ENCODE measurements at regions not wholly inside any gene's neighbourhood (a gene's known extent, or its start where the extent isn't known, plus 50 kb on each side); places are given as distances from the start of the nearest gene placed in this dataset.

DNA sequence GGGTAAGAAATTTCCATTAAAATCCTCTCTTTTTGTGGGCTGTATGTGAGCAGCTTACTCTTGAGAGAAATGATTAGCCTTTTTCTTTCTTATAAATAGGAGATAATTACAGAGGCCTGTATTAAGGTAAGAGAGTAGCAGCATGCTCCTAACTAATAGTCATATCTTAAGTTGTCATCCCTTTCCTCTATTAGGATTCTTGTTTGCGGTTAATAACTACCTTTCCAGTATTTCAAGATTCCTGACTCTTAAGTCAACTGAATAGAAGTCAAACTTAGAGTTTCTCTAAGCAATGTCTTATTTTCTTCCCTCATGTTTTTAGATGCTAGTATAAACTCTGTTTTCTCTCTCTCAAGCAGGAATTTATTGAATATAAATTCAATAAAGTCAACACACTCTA lies 139.9 kb upstream of the GPRIN3 start:
- H3K36me3 ChIP-seq: no peaks in the 10 kb centered on the region
- TF ChIP-seq, protein P1, sequence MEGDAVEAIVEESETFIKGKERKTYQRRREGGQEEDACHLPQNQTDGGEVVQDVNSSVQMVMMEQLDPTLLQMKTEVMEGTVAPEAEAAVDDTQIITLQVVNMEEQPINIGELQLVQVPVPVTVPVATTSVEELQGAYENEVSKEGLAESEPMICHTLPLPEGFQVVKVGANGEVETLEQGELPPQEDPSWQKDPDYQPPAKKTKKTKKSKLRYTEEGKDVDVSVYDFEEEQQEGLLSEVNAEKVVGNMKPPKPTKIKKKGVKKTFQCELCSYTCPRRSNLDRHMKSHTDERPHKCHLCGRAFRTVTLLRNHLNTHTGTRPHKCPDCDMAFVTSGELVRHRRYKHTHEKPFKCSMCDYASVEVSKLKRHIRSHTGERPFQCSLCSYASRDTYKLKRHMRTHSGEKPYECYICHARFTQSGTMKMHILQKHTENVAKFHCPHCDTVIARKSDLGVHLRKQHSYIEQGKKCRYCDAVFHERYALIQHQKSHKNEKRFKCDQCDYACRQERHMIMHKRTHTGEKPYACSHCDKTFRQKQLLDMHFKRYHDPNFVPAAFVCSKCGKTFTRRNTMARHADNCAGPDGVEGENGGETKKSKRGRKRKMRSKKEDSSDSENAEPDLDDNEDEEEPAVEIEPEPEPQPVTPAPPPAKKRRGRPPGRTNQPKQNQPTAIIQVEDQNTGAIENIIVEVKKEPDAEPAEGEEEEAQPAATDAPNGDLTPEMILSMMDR (IDR thresholded peaks at IDR 0.05): no peak
- TF ChIP-seq POLR2A (IDR thresholded peaks at IDR 0.05): no peak
- no peak for ATAC-seq
- H3K4me1 ChIP-seq: no peaks in the 10 kb centered on the region
- intact Hi-C loops (cut with DNase I): no loop called here
- no peak overlapping the region for H3K4me3 ChIP-seq
- no peaks in the 10 kb centered on the region for H3K27me3 ChIP-seq
- H3K27ac ChIP-seq: no peak overlapping the region
- 69% methylated on average over 1 of the region's 1 CpG for WGBS (ENCODE audit: insufficient coverage, low coverage, low lambda C conversion rate, missing lambda C conversion rate)
- H3K9me3 ChIP-seq: no peaks in the 10 kb centered on the region
- no peak for DNase-seq

DNA sequence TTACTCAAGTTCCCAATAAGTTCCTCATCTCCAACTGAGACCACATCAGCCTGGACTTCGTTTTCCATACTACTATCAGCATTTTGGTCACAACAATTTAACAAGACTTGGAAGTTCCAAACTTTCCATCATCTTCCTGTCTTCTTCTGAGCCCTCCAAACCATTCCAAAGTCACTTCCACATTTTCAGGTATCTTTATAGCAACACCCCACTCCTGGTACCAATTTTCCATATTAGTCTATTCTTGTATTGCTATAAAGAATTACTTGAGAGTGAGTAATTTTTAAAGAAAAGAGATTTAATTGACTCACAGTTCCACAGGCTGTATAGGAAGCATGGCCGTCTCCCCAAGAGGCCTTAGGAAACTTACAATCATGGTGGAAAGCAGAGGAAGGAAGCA lies 138.6 kb upstream of the GPRIN3 start:
- DNase-seq (no peak), ATAC-seq (no peak)
- no peaks in the 10 kb centered on the region for H3K4me1 ChIP-seq
- no peak overlapping the region for H3K4me3 ChIP-seq
- no peak overlapping the region for H3K27ac ChIP-seq
- no peaks in the 10 kb centered on the region for H3K27me3 ChIP-seq
- H3K36me3 ChIP-seq: no peaks in the 10 kb centered on the region
- no peaks in the 10 kb centered on the region for H3K9me3 ChIP-seq
- no peak for TF ChIP-seq POLR2A (IDR thresholded peaks at IDR 0.05)
- TF ChIP-seq, protein P1 (IDR thresholded peaks at IDR 0.05): no peak
- intact Hi-C loops (cut with DNase I): no loop called here
- WGBS (ENCODE audit: insufficient coverage, low coverage, low lambda C conversion rate, missing lambda C conversion rate): 50% methylated on average over 2 of the region's 2 CpGs

DNA sequence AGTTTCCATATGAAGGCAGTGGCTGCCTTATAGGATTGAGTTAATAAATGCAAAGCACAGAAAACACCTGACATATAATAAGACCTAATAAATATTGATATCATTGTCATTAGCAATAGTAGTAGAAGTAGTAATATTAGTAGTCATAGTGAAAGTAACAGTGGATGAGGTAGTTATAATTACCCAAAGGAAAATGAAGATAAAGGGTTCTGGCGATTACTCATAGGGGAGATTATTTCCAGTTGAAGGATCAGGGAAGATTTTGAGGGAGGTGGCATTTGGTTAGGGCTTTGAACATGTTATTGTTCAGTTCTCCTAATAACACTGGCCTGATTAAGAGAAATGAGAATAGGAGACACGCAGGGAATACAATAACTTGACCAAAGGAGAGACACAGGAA lies 131.9 kb upstream of the GPRIN3 start:
- Histone ChIP-seq H3K4me1 (no peaks in the 10 kb centered on the region), H3K9me3 (no peaks in the 10 kb centered on the region), H3K36me3 (no peaks in the 10 kb centered on the region), H3K4me3 (no peak overlapping the region), H3K27me3 (no peaks in the 10 kb centered on the region), H3K27ac (no peak overlapping the region)
- DNase-seq: no peak
- intact Hi-C loops (cut with DNase I): loop anchor here (10.0 kb wide), 2 partner anchors 185 to 215 kb away; no protein-coding TSS in a partner anchor
- no peak for TF ChIP-seq POLR2A (IDR thresholded peaks at IDR 0.05)
- TF ChIP-seq, protein P1 (IDR thresholded peaks at IDR 0.05): no peak
- WGBS (ENCODE audit: insufficient coverage, low coverage, low lambda C conversion rate, missing lambda C conversion rate): 78% methylated on average over 2 of the region's 2 CpGs
- ATAC-seq: no peak

DNA sequence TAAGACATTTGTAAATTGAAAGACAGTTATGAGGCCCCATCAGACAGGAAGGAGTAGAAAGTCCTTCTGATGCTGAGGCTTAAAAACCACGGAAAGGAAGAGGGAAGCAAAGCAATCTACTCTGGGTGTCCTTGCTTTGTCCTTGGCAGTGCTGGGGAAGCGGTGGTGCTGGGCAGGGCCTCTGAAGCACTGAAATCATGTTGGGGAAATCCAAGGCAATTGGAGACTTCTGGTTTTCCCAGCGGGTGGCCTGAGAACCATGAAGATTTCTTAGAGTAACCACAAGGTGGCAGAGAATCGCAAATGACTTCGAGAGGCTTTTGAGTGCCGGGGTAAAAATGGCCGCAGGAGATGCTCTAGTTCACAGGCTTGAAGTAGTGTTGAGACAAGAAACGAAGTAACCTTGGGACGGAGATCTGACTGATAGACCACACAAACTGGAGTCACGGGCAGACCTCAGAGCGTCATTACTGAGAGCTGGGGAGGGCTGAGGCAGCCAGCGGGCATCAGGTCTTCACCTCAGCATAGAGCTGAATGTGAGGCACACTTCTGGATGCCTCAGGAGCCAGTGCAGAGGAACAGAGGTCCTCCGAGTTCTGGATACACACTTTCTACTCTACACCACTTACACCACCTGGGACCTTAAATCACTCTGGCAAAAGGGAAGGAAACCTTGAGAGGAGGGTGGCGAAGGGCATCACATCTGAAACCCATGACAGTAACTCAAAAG lies 130.7 kb upstream of the GPRIN3 start:
- no peaks in the 10 kb centered on the region for H3K36me3 ChIP-seq
- TF ChIP-seq POLR2A (IDR thresholded peaks at IDR 0.05): no peak
- TF ChIP-seq, protein P1 (IDR thresholded peaks at IDR 0.05): peak; percentile 19 to 37 (median 32)
- ATAC-seq (peak; percentile 58 to 72 (median 65)), DNase-seq (peak in 1 of 3 donors; percentile 42)
- no peak overlapping the region for H3K27ac ChIP-seq
- intact Hi-C loops (cut with DNase I): loop anchor here (10.0 kb wide), 2 partner anchors 183 to 213 kb away; no protein-coding TSS in a partner anchor
- H3K27me3 ChIP-seq: no peaks in the 10 kb centered on the region
- H3K4me3 ChIP-seq: no peak overlapping the region
- 54% methylated on average over 14 of the region's 14 CpGs for WGBS (ENCODE audit: insufficient coverage, low coverage, low lambda C conversion rate, missing lambda C conversion rate)
- no peaks in the 10 kb centered on the region for H3K4me1 ChIP-seq
- H3K9me3 ChIP-seq: no peaks in the 10 kb centered on the region
